ENCODE measurements at regions not wholly inside any gene's neighbourhood (a gene's known extent, or its start where the extent isn't known, plus 50 kb on each side); places are given as distances from the start of the nearest gene placed in this dataset.
"Not testable (repeated sequence)": the region's sequence is repeated elsewhere in the genome, so short reads cannot be mapped to it uniquely, and the experiment has no call there.

GRCh38 chr2:55124682-55125081 is 74.4 kb upstream of the RTN4 start:
- DNase-seq (ENCODE audit: low spot score in 2 of 2); H3K4me3 ChIP-seq (ENCODE audit: low read depth, poor library complexity, severe bottlenecking); intact Hi-C loops (cut with DNase I; ENCODE audit: low total_unique reads): not testable (repeated sequence)
- WGBS, 2 donors: 98 to 100% methylated on average over 2 of the region's 2 CpGs

DNA sequence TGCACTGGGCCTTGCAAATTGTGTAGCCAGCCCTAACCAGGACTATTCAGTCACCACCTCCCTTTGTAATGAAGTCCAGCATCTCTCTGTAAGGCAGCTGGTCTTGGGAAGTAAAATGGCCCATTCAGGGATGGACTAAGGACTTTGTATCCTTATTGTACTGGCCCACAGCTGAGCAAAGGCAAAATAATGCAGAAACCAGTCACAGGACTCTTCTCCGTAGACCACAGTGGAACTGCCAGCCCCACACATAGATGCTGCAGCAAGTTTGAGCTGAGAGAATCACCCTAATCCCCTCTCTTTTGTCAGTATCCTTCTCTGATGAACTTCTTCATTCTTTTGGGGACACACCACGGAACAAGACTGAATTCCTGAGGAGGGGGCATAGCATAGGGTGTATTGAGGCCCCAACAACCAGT is 73.6 kb upstream of the RTN4 start:
- intact Hi-C loops (cut with DNase I; ENCODE audit: low total_unique reads): no loop called here
- H3K4me3 ChIP-seq (ENCODE audit: low read depth, poor library complexity, severe bottlenecking): no peak overlapping the region
- 87 to 89% methylated on average over 2 of the region's 2 CpGs for WGBS, 2 donors
- peak in 1 of 2 donors; percentile 4 for DNase-seq (ENCODE audit: low spot score in 2 of 2)
- TF ChIP-seq POLR2A (IDR thresholded peaks at IDR 0.05): no peak
- TF ChIP-seq, protein P1, sequence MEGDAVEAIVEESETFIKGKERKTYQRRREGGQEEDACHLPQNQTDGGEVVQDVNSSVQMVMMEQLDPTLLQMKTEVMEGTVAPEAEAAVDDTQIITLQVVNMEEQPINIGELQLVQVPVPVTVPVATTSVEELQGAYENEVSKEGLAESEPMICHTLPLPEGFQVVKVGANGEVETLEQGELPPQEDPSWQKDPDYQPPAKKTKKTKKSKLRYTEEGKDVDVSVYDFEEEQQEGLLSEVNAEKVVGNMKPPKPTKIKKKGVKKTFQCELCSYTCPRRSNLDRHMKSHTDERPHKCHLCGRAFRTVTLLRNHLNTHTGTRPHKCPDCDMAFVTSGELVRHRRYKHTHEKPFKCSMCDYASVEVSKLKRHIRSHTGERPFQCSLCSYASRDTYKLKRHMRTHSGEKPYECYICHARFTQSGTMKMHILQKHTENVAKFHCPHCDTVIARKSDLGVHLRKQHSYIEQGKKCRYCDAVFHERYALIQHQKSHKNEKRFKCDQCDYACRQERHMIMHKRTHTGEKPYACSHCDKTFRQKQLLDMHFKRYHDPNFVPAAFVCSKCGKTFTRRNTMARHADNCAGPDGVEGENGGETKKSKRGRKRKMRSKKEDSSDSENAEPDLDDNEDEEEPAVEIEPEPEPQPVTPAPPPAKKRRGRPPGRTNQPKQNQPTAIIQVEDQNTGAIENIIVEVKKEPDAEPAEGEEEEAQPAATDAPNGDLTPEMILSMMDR (IDR thresholded peaks at IDR 0.05): no peak

DNA sequence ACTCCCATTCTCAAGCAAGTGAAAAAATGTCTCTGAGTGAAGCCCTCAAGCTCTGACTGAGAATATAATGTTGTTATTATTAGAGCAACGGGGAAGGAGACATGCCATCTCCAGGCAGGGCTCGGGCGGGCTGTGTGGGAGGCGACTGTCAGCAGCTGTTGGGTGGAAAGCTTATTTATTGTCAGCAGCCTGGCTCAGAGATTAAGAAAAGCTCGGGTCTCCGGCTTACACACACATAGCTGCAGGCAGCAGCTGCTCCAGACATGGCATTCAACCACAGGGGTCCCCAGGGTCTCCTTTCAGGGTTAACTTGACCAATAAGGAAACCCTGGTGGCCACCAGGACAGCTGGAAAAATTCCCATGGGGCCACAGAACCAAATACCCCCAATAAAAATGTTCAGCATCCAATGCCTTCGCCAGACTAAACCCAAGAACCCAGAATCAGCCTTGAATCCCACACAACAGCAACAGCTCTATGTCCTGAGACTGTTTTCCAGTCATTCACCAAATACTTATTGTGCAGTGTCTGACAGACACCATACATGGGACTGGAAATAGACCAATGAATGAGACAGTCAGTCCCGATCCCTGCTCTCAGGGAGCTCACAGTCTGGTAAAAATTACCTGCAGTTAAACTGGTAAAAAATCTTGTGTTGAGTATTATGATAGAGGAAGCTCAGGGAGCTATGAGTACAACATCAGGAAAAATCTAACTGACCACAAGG is 70.5 kb upstream of the RTN4 start:
- 18 to 21% methylated on average over 8 of the region's 8 CpGs for WGBS, 2 donors
- intact Hi-C loops (cut with DNase I; ENCODE audit: low total_unique reads): no loop called here
- H3K4me3 ChIP-seq (ENCODE audit: low read depth, poor library complexity, severe bottlenecking): no peak overlapping the region
- no peak for TF ChIP-seq POLR2A (IDR thresholded peaks at IDR 0.05)
- TF ChIP-seq, protein P1 (IDR thresholded peaks at IDR 0.05): no peak
- DNase-seq (ENCODE audit: low spot score in 2 of 2): peak in 1 of 2 donors; percentile 90

DNA sequence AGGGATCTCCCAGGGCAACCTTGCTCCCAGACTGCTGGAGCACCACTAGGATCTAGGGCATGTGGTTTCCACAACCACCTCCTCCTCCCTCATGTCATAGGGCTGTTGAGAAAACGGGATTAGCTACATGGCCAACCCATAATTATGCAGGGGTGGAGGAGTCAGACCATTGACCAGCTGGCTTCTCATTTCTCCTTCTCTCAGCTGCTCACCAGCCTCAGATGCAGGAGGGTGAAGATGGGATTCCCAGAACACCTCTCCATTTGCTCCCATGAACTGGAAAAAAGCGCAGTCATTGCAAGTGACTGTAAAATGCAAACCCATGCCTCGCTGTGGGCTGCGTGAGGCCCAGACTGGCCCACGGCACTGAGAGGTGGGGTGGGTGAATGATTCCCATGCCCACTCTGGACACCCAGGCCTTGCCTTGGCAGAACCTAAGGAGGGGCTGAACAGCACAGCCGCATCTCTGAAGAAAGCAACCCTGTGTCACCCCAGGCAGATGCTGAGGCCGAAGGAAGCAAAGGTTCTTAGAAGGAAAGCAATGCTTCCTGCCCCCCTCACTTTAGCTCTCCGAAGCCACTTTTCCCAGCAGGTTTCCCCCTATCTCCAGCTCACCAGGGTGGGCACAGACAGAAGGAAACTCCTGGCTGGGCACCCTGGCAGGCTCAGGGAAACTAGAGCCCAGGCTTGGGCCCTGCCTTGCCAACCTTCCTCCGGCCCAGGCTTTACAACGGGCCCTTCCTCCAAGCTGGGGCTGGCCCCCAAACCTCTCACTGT is 69.6 kb upstream of the RTN4 start:
- WGBS, 2 donors: 61 to 67% methylated on average over 10 of the region's 10 CpGs
- no peak overlapping the region for H3K4me3 ChIP-seq (ENCODE audit: low read depth, poor library complexity, severe bottlenecking)
- DNase-seq (ENCODE audit: low spot score in 2 of 2): peak in 1 of 2 donors; percentile 74
- intact Hi-C loops (cut with DNase I; ENCODE audit: low total_unique reads): no loop called here
- TF ChIP-seq POLR2A (IDR thresholded peaks at IDR 0.05): no peak
- TF ChIP-seq, protein P1 (IDR thresholded peaks at IDR 0.05): no peak

- intact Hi-C loops (cut with DNase I; ENCODE audit: low total_unique reads): no loop called here
- no peak overlapping the region for H3K4me3 ChIP-seq (ENCODE audit: low read depth, poor library complexity, severe bottlenecking)
- 39 to 47% methylated on average over 3 of the region's 3 CpGs for WGBS, 2 donors
- peak in 1 of 2 donors; percentile 7 for DNase-seq (ENCODE audit: low spot score in 2 of 2)
- TF ChIP-seq, protein P1 (IDR thresholded peaks at IDR 0.05): no peak
- TF ChIP-seq POLR2A (IDR thresholded peaks at IDR 0.05): no peak
Measured at GRCh38 chr2:55118643-55119083, 68.4 kb upstream of the RTN4 start.

DNA sequence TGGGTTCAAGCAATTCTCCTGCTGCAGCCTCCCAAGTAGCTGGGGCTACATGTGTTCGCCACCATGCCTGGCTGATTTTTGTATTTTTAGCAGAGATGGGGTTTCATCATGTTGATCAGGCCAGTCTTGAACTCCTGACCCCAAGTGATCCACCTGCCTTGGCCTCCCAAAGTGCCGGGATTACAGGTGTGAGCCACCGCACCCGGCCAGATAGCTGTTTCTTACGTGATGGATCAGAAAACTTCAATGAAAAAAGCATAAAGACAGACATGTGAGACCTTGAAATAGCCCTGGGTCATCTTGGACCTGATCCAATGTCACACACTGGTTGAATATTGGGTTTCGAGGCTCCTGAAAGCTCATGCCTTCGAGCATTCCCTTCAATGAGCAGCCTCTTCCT is 66.7 kb upstream of the RTN4 start:
- no peak overlapping the region for H3K4me3 ChIP-seq (ENCODE audit: low read depth, poor library complexity, severe bottlenecking)
- intact Hi-C loops (cut with DNase I; ENCODE audit: low total_unique reads): no loop called here
- WGBS, 2 donors: 85 to 87% methylated on average over 7 of the region's 7 CpGs
- TF ChIP-seq, protein P1 (IDR thresholded peaks at IDR 0.05): no peak
- TF ChIP-seq POLR2A (IDR thresholded peaks at IDR 0.05): no peak
- peak in 1 of 2 donors; percentile 53 for DNase-seq (ENCODE audit: low spot score in 2 of 2)

All from lower leg skin (tissue), 4 donors.